Breast epithelium (tissue), 4 donors: ENCODE measurements at regions not wholly inside any gene's neighbourhood (a gene's known extent, or its start where the extent isn't known, plus 50 kb on each side); places are given as distances from the start of the nearest gene placed in this dataset.

Experiments
- DNase-seq, 2 donors: peaks; one replicate each; pipeline ENCODE4 v3.0.0-alpha.2; 2019; ENCODE audit warnings: low spot score in 2 of 2
- H3K27ac ChIP-seq, 2 donors: fragments of 200-600 bp; sonication (generic) in 1 of 2; one replicate each; pipeline ENCODE4 v1.5.1; 2016 to 2019; ENCODE audit warnings: mild to moderate bottlenecking in 1 of 2
- H3K27me3 ChIP-seq, 2 donors: fragments of 200-600 bp; sonication (generic) in 1 of 2; one replicate each; pipeline versions ENCODE4 v1.5.1 to v1.6.0; 2017 to 2019; ENCODE audit warnings: control low read depth in 1 of 2, mild to moderate bottlenecking in 1 of 2
- H3K36me3 ChIP-seq: fragments of 200-600 bp; one replicate; pipeline ENCODE4 v1.5.1; 2019
- H3K4me1 ChIP-seq, 2 donors: fragments of 200-600 bp; sonication (generic); one replicate each; pipeline ENCODE4 v1.5.1; 2016 to 2019; ENCODE audit warnings: control low read depth in 1 of 2
- H3K4me3 ChIP-seq, 3 donors: fragments of 200-600 bp; sonication (generic); 1 replicate in 2 of 3; 2 replicates in 1 of 3; pipeline ENCODE4 v1.5.1; 2016 to 2019; ENCODE audit warnings: mild to moderate bottlenecking in 3 of 3, moderate library complexity in 2 of 3
- H3K9me3 ChIP-seq, 2 donors: fragments of 200-600 bp; sonication (generic) in 1 of 2; one replicate each; pipeline ENCODE4 v1.5.1; 2016 to 2019; ENCODE audit warnings: control low read depth in 1 of 2
- CTCF ChIP-seq, 3 donors: fragments of 450-650 bp; IDR thresholded peaks; one replicate each; pipeline ENCODE4 v1.5.1; 2016 to 2017; ENCODE audit warnings: antibody characterized with exemption in 3 of 3, mild to moderate bottlenecking in 3 of 3, moderate library complexity in 3 of 3
- POLR2A ChIP-seq: fragments of 450-650 bp; IDR thresholded peaks from one replicate; pipeline ENCODE4 v1.6.1; 2016; ENCODE audit warnings: antibody characterized with exemption, mild to moderate bottlenecking, moderate library complexity
- POLR2AphosphoS5 ChIP-seq, 3 donors: sonication (generic); formaldehyde crosslinking; IDR thresholded peaks; one replicate each; pipeline ENCODE4 v1.6.1; 2017; ENCODE audit warnings: antibody characterized with exemption in 3 of 3
- intact Hi-C: fragments of 100-400 bp; cut with DNase I; formaldehyde crosslinking; loops from one replicate; pipeline ENCODE4 v1.15.1; 2023; ENCODE audit warnings: low total_unique reads

GRCh38 chr2:7815726-7816125 lies 866.1 kb upstream of the ID2 start:
- H3K4me1 ChIP-seq: no peaks in the 10 kb centered on the region
- no peak for TF ChIP-seq POLR2A
- no peak for TF ChIP-seq POLR2AphosphoS5 (IDR thresholded peaks at IDR 0.05)
- TF ChIP-seq CTCF (IDR thresholded peaks at IDR 0.05): no peak
- no peak overlapping the region for H3K27ac ChIP-seq
- no peaks in the 10 kb centered on the region for H3K36me3 ChIP-seq
- no peaks in the 10 kb centered on the region for H3K27me3 ChIP-seq
- DNase-seq: no peak
- H3K9me3 ChIP-seq: no peaks in the 10 kb centered on the region
- intact Hi-C loops: no loop called here
- H3K4me3 ChIP-seq: no peak overlapping the region

- DNase-seq: no peak
- H3K36me3 ChIP-seq: no peaks in the 10 kb centered on the region
- no peaks in the 10 kb centered on the region for H3K9me3 ChIP-seq
- TF ChIP-seq CTCF (IDR thresholded peaks at IDR 0.05): no peak
- TF ChIP-seq POLR2AphosphoS5 (IDR thresholded peaks at IDR 0.05): no peak
- TF ChIP-seq POLR2A: no peak
- intact Hi-C loops: no loop called here
- H3K4me3 ChIP-seq: no peak overlapping the region
- no peaks in the 10 kb centered on the region for H3K27me3 ChIP-seq
- H3K27ac ChIP-seq: no peak overlapping the region
- H3K4me1 ChIP-seq: no peaks in the 10 kb centered on the region
Measured at GRCh38 chr2:7816233-7816632, 865.6 kb upstream of the ID2 start.

GRCh38 chr2:7816944-7817343 lies 864.9 kb upstream of the ID2 start:
- no peaks in the 10 kb centered on the region for H3K4me1 ChIP-seq
- TF ChIP-seq POLR2A (no peak), CTCF (IDR thresholded peaks at IDR 0.05) (no peak), POLR2AphosphoS5 (IDR thresholded peaks at IDR 0.05) (no peak)
- H3K4me3 ChIP-seq: no peak overlapping the region
- H3K27me3 ChIP-seq: no peaks in the 10 kb centered on the region
- no peaks in the 10 kb centered on the region for H3K9me3 ChIP-seq
- intact Hi-C loops: no loop called here
- no peak overlapping the region for H3K27ac ChIP-seq
- no peaks in the 10 kb centered on the region for H3K36me3 ChIP-seq
- DNase-seq: no peak

- no peaks in the 10 kb centered on the region for H3K9me3 ChIP-seq
- no peaks in the 10 kb centered on the region for H3K4me1 ChIP-seq
- no peak for DNase-seq
- intact Hi-C loops: no loop called here
- H3K27me3 ChIP-seq: no peaks in the 10 kb centered on the region
- no peaks in the 10 kb centered on the region for H3K36me3 ChIP-seq
- no peak overlapping the region for H3K4me3 ChIP-seq
- no peak overlapping the region for H3K27ac ChIP-seq
- TF ChIP-seq POLR2AphosphoS5 (IDR thresholded peaks at IDR 0.05) (no peak), CTCF (IDR thresholded peaks at IDR 0.05) (no peak), POLR2A (no peak)
Measured at GRCh38 chr2:7819316-7819715, 862.5 kb upstream of the ID2 start.

GRCh38 chr2:7819850-7820249 lies 862.0 kb upstream of the ID2 start:
- TF ChIP-seq POLR2AphosphoS5 (IDR thresholded peaks at IDR 0.05) (no peak), POLR2A (no peak), CTCF (IDR thresholded peaks at IDR 0.05) (no peak)
- Histone ChIP-seq H3K36me3 (no peaks in the 10 kb centered on the region), H3K4me1 (no peaks in the 10 kb centered on the region), H3K27ac (no peak overlapping the region), H3K9me3 (no peaks in the 10 kb centered on the region), H3K27me3 (no peaks in the 10 kb centered on the region), H3K4me3 (no peak overlapping the region)
- intact Hi-C loops: no loop called here
- DNase-seq: no peak
